SK-N-MC (cell line): ENCODE measurements at regions not wholly inside any gene's neighbourhood (a gene's known extent, or its start where the extent isn't known, plus 50 kb on each side); places are given as distances from the start of the nearest gene placed in this dataset.

Source experiments
- EZH2 ChIP-seq: fragments of 200-600 bp; sonication (generic); IDR thresholded peaks from one replicate; pipeline ENCODE4 v1.6.1; 2017; ENCODE audit warnings: antibody characterized with exemption
- POLR2AphosphoS5 ChIP-seq: IDR thresholded peaks from 2 replicates; pipeline ENCODE4 v1.6.1; 2012; ENCODE audit warnings: mild to moderate bottlenecking, low read depth, low read length, borderline replicate concordance

DNA sequence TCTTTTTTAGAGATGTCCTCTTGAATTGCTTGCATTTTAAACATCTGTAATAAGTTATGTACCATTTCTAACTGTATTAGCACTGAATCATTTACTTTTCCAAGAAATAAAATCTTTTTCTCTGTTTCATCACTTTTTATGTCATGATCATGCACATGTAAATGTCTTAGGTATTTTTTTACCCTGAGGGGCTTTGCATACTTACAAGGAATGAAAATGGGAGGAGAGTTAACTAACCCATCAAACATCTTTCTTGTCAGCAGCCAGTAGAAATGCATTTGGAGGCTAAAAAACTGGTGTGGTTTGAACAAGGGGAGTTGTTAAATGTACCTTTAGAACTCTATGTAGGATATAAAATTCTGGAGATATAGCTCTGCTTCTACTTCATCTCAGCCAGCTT, 1080.3 kb downstream of the GALC start:
- TF ChIP-seq POLR2AphosphoS5 (no peak), EZH2 (no peak)
